SH-SY5Y (cell line): ENCODE measurements at regions not wholly inside any gene's neighbourhood (a gene's known extent, or its start where the extent isn't known, plus 50 kb on each side); places are given as distances from the start of the nearest gene placed in this dataset.

Experiments
- GATA2 ChIP-seq: IDR thresholded peaks from 2 replicates; pipeline ENCODE4 v1.6.1; 2011; ENCODE audit warnings: mild to moderate bottlenecking, low read depth, low read length
- GATA3 ChIP-seq: IDR thresholded peaks from 2 replicates; pipeline ENCODE4 v1.6.1; 2011; ENCODE audit warnings: low read depth, mild to moderate bottlenecking, low read length, moderate library complexity

DNA sequence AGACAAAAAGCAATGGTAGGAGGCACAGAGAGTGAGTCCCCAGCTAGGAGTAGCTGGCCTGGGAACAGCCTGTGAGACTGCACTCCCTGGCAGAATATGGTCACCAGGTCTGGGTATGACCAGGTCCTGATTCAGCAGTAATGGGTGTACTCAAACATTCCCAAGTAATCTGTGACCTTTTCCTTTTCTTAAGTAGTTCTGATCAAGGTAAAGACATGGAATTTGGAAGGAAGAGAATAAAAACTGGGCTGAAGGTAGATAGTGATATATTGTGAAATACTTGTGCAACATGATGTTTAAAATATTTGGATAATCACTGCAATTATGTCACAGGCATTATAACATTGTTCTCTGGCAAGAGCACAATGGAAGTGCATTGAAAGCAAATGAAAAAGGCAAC lies 147.2 kb upstream of the DPYD start:
- TF ChIP-seq GATA2: no peak
- no peak for TF ChIP-seq GATA3
